ENCODE measurements at regions not wholly inside any gene's neighbourhood (a gene's known extent, or its start where the extent isn't known, plus 50 kb on each side); places are given as distances from the start of the nearest gene placed in this dataset.

GRCh38 chr10:65501259-65501658 lies 1424.6 kb upstream of the LRRTM3 start (continued):
- TF ChIP-seq, protein P1, sequence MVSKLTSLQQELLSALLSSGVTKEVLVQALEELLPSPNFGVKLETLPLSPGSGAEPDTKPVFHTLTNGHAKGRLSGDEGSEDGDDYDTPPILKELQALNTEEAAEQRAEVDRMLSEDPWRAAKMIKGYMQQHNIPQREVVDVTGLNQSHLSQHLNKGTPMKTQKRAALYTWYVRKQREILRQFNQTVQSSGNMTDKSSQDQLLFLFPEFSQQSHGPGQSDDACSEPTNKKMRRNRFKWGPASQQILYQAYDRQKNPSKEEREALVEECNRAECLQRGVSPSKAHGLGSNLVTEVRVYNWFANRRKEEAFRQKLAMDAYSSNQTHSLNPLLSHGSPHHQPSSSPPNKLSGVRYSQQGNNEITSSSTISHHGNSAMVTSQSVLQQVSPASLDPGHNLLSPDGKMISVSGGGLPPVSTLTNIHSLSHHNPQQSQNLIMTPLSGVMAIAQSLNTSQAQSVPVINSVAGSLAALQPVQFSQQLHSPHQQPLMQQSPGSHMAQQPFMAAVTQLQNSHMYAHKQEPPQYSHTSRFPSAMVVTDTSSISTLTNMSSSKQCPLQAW (CRISPR knock-in tag; IDR thresholded peaks at IDR 0.05): no peak
- TF ChIP-seq, protein P2, sequence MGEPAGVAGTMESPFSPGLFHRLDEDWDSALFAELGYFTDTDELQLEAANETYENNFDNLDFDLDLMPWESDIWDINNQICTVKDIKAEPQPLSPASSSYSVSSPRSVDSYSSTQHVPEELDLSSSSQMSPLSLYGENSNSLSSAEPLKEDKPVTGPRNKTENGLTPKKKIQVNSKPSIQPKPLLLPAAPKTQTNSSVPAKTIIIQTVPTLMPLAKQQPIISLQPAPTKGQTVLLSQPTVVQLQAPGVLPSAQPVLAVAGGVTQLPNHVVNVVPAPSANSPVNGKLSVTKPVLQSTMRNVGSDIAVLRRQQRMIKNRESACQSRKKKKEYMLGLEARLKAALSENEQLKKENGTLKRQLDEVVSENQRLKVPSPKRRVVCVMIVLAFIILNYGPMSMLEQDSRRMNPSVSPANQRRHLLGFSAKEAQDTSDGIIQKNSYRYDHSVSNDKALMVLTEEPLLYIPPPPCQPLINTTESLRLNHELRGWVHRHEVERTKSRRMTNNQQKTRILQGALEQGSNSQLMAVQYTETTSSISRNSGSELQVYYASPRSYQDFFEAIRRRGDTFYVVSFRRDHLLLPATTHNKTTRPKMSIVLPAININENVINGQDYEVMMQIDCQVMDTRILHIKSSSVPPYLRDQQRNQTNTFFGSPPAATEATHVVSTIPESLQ (CRISPR knock-in tag; conservative IDR thresholded peaks at IDR 0.05): no peak
- TF ChIP-seq, protein P3, sequence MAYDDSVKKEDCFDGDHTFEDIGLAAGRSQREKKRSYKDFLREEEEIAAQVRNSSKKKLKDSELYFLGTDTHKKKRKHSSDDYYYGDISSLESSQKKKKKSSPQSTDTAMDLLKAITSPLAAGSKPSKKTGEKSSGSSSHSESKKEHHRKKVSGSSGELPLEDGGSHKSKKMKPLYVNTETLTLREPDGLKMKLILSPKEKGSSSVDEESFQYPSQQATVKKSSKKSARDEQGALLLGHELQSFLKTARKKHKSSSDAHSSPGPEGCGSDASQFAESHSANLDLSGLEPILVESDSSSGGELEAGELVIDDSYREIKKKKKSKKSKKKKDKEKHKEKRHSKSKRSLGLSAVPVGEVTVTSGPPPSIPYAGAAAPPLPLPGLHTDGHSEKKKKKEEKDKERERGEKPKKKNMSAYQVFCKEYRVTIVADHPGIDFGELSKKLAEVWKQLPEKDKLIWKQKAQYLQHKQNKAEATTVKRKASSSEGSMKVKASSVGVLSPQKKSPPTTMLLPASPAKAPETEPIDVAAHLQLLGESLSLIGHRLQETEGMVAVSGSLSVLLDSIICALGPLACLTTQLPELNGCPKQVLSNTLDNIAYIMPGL (CRISPR knock-in tag; IDR thresholded peaks at IDR 0.05; ENCODE audit: borderline replicate concordance in 1 of 2, low read depth in 1 of 2): no peak
- no peak for TF ChIP-seq ZFY (CRISPR knock-in tag; IDR thresholded peaks at IDR 0.05)
- no peak for TF ChIP-seq RORA (CRISPR knock-in tag; IDR thresholded peaks at IDR 0.05)
- TF ChIP-seq, protein P4, sequence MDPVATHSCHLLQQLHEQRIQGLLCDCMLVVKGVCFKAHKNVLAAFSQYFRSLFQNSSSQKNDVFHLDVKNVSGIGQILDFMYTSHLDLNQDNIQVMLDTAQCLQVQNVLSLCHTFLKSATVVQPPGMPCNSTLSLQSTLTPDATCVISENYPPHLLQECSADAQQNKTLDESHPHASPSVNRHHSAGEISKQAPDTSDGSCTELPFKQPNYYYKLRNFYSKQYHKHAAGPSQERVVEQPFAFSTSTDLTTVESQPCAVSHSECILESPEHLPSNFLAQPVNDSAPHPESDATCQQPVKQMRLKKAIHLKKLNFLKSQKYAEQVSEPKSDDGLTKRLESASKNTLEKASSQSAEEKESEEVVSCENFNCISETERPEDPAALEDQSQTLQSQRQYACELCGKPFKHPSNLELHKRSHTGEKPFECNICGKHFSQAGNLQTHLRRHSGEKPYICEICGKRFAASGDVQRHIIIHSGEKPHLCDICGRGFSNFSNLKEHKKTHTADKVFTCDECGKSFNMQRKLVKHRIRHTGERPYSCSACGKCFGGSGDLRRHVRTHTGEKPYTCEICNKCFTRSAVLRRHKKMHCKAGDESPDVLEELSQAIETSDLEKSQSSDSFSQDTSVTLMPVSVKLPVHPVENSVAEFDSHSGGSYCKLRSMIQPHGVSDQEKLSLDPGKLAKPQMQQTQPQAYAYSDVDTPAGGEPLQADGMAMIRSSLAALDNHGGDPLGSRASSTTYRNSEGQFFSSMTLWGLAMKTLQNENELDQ (CRISPR knock-in tag; IDR thresholded peaks at IDR 0.05; ENCODE audit: borderline replicate concordance): no peak
- TF ChIP-seq CEBPG (CRISPR knock-in tag; IDR thresholded peaks at IDR 0.05): no peak
- TF ChIP-seq ZBTB34 (CRISPR knock-in tag; IDR thresholded peaks at IDR 0.05): no peak
- no peak for TF ChIP-seq SNAPC2 (CRISPR knock-in tag; IDR thresholded peaks at IDR 0.05)
- TF ChIP-seq ZNF543 (CRISPR knock-in tag; IDR thresholded peaks at IDR 0.05): no peak
- TF ChIP-seq, protein P5, sequence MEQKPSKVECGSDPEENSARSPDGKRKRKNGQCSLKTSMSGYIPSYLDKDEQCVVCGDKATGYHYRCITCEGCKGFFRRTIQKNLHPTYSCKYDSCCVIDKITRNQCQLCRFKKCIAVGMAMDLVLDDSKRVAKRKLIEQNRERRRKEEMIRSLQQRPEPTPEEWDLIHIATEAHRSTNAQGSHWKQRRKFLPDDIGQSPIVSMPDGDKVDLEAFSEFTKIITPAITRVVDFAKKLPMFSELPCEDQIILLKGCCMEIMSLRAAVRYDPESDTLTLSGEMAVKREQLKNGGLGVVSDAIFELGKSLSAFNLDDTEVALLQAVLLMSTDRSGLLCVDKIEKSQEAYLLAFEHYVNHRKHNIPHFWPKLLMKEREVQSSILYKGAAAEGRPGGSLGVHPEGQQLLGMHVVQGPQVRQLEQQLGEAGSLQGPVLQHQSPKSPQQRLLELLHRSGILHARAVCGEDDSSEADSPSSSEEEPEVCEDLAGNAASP (CRISPR knock-in tag; IDR thresholded peaks at IDR 0.05; ENCODE audit: borderline replicate concordance): no peak
- peak; percentile 73 for TF ChIP-seq POGZ (CRISPR knock-in tag; IDR thresholded peaks at IDR 0.05)
- TF ChIP-seq ZBTB44 (CRISPR knock-in tag; IDR thresholded peaks at IDR 0.05): no peak
- peak; percentile 73 for TF ChIP-seq ZMYM4 (CRISPR knock-in tag; IDR thresholded peaks at IDR 0.05)
- no peak for TF ChIP-seq EZH2 (conservative IDR thresholded peaks at IDR 0.05; ENCODE audit: low read depth, low read length)

All from HepG2 (cell line).